ENCODE measurements at regions not wholly inside any gene's neighbourhood (a gene's known extent, or its start where the extent isn't known, plus 50 kb on each side); places are given as distances from the start of the nearest gene placed in this dataset.

DNA sequence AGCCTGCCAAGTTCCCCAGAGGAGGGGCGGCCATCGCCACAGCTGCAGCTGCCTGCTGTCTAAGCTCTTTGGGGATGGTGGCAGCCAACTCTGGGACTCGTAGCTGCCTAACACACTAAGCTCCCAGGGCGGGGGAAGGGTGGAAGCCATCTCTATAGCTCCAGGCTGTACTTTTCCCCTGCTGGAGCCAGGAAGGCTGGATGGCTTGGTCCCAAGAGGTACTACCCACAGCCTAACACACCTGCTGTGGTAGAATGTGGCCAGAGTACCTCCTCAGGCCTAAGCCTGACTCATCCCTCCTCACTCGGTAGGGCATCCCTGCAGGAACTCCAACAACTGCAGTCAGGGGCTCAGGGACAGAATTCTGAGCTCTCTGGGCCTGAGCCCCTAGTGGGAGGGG lies 151.7 kb upstream of the TAC1 start:
- ATAC-seq (peak; percentile 48), DNase-seq (ENCODE audit: low spot score) (peak; percentile 6)
- Histone ChIP-seq H3K4me3 (no peak overlapping the region), H4K20me1 (replicated peaks; ENCODE audit: insufficient read depth) (no peaks in the 10 kb centered on the region), H3K27me3 (ENCODE audit: insufficient read depth) (no peaks in the 10 kb centered on the region), H2AFZ (no peak overlapping the region; the same call in 1 of the 2 replicates), H3K4me1 (ENCODE audit: insufficient read depth) (peaks cover 3% of the 10 kb centered on the region; the same call in 1 of the 2 replicates), H3K4me2 (no peak overlapping the region), H3F3A (replicated peaks; ENCODE audit: low read depth) (no peaks in the 10 kb centered on the region), H3K27ac (ENCODE audit: low read depth) (no peak overlapping the region), H3K36me3 (ENCODE audit: insufficient read depth) (no peaks in the 10 kb centered on the region), H3K9me2 (ENCODE audit: insufficient read depth) (no peaks in the 10 kb centered on the region), H3K79me2 (replicated peaks; ENCODE audit: insufficient read depth) (no peaks in the 10 kb centered on the region)
- H3K4me3 Mint-ChIP-seq, result no peak overlapping the region
- H3K27ac Mint-ChIP-seq, result no peak overlapping the region
- peaks cover 1% of the 10 kb centered on the region for H3K27me3 Mint-ChIP-seq (ENCODE audit: insufficient read depth, low read depth, poor library complexity)
- TF ChIP-seq CREB1 (CRISPR knock-in tag; IDR thresholded peaks at IDR 0.05; ENCODE audit: low read depth) (no peak), ZNF114 (CRISPR knock-in tag; IDR thresholded peaks at IDR 0.05) (no peak), ZNF331 (CRISPR knock-in tag; IDR thresholded peaks at IDR 0.05; ENCODE audit: low read depth) (no peak), STAT1 (IDR thresholded peaks at IDR 0.05; ENCODE audit: unreplicated experiment) (no peak), EZH2 (IDR thresholded peaks at IDR 0.05; ENCODE audit: low read depth, unreplicated experiment) (no peak), POLR2AphosphoS5 (IDR thresholded peaks at IDR 0.05; ENCODE audit: low read depth) (no peak)
- TF ChIP-seq, protein P1, sequence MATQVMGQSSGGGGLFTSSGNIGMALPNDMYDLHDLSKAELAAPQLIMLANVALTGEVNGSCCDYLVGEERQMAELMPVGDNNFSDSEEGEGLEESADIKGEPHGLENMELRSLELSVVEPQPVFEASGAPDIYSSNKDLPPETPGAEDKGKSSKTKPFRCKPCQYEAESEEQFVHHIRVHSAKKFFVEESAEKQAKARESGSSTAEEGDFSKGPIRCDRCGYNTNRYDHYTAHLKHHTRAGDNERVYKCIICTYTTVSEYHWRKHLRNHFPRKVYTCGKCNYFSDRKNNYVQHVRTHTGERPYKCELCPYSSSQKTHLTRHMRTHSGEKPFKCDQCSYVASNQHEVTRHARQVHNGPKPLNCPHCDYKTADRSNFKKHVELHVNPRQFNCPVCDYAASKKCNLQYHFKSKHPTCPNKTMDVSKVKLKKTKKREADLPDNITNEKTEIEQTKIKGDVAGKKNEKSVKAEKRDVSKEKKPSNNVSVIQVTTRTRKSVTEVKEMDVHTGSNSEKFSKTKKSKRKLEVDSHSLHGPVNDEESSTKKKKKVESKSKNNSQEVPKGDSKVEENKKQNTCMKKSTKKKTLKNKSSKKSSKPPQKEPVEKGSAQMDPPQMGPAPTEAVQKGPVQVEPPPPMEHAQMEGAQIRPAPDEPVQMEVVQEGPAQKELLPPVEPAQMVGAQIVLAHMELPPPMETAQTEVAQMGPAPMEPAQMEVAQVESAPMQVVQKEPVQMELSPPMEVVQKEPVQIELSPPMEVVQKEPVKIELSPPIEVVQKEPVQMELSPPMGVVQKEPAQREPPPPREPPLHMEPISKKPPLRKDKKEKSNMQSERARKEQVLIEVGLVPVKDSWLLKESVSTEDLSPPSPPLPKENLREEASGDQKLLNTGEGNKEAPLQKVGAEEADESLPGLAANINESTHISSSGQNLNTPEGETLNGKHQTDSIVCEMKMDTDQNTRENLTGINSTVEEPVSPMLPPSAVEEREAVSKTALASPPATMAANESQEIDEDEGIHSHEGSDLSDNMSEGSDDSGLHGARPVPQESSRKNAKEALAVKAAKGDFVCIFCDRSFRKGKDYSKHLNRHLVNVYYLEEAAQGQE (IDR thresholded peaks at IDR 0.05; ENCODE audit: unreplicated experiment), result no peak
- TF ChIP-seq, protein P2, sequence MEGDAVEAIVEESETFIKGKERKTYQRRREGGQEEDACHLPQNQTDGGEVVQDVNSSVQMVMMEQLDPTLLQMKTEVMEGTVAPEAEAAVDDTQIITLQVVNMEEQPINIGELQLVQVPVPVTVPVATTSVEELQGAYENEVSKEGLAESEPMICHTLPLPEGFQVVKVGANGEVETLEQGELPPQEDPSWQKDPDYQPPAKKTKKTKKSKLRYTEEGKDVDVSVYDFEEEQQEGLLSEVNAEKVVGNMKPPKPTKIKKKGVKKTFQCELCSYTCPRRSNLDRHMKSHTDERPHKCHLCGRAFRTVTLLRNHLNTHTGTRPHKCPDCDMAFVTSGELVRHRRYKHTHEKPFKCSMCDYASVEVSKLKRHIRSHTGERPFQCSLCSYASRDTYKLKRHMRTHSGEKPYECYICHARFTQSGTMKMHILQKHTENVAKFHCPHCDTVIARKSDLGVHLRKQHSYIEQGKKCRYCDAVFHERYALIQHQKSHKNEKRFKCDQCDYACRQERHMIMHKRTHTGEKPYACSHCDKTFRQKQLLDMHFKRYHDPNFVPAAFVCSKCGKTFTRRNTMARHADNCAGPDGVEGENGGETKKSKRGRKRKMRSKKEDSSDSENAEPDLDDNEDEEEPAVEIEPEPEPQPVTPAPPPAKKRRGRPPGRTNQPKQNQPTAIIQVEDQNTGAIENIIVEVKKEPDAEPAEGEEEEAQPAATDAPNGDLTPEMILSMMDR (conservative IDR thresholded peaks at IDR 0.05; ENCODE audit: low read depth in 2 of 2), result no peak
- TF ChIP-seq, protein P3, sequence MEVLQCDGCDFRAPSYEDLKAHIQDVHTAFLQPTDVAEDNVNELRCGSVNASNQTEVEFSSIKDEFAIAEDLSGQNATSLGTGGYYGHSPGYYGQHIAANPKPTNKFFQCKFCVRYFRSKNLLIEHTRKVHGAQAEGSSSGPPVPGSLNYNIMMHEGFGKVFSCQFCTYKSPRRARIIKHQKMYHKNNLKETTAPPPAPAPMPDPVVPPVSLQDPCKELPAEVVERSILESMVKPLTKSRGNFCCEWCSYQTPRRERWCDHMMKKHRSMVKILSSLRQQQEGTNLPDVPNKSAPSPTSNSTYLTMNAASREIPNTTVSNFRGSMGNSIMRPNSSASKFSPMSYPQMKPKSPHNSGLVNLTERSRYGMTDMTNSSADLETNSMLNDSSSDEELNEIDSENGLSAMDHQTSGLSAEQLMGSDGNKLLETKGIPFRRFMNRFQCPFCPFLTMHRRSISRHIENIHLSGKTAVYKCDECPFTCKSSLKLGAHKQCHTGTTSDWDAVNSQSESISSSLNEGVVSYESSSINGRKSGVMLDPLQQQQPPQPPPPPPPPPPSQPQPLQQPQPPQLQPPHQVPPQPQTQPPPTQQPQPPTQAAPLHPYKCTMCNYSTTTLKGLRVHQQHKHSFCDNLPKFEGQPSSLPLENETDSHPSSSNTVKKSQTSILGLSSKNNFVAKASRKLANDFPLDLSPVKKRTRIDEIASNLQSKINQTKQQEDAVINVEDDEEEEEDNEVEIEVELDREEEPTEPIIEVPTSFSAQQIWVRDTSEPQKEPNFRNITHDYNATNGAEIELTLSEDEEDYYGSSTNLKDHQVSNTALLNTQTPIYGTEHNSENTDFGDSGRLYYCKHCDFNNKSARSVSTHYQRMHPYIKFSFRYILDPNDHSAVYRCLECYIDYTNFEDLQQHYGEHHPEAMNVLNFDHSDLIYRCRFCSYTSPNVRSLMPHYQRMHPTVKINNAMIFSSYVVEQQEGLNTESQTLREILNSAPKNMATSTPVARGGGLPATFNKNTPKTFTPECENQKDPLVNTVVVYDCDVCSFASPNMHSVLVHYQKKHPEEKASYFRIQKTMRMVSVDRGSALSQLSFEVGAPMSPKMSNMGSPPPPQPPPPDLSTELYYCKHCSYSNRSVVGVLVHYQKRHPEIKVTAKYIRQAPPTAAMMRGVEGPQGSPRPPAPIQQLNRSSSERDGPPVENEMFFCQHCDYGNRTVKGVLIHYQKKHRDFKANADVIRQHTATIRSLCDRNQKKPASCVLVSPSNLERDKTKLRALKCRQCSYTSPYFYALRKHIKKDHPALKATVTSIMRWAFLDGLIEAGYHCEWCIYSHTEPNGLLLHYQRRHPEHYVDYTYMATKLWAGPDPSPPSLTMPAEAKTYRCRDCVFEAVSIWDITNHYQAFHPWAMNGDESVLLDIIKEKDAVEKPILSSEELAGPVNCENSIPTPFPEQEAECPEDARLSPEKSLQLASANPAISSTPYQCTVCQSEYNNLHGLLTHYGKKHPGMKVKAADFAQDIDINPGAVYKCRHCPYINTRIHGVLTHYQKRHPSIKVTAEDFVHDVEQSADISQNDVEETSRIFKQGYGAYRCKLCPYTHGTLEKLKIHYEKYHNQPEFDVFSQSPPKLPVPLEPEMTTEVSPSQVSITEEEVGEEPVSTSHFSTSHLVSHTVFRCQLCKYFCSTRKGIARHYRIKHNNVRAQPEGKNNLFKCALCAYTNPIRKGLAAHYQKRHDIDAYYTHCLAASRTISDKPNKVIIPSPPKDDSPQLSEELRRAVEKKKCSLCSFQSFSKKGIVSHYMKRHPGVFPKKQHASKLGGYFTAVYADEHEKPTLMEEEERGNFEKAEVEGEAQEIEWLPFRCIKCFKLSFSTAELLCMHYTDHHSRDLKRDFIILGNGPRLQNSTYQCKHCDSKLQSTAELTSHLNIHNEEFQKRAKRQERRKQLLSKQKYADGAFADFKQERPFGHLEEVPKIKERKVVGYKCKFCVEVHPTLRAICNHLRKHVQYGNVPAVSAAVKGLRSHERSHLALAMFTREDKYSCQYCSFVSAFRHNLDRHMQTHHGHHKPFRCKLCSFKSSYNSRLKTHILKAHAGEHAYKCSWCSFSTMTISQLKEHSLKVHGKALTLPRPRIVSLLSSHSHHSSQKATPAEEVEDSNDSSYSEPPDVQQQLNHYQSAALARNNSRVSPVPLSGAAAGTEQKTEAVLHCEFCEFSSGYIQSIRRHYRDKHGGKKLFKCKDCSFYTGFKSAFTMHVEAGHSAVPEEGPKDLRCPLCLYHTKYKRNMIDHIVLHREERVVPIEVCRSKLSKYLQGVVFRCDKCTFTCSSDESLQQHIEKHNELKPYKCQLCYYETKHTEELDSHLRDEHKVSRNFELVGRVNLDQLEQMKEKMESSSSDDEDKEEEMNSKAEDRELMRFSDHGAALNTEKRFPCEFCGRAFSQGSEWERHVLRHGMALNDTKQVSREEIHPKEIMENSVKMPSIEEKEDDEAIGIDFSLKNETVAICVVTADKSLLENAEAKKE (CRISPR knock-in tag; IDR thresholded peaks at IDR 0.05), result no peak
- H3K4me1 Mint-ChIP-seq, result peaks cover 10% of the 10 kb centered on the region; the same call in 2 of the 3 replicates
- H3K36me3 Mint-ChIP-seq (ENCODE audit: low read depth), result no peaks in the 10 kb centered on the region
- H3K9me3 Mint-ChIP-seq, result no peaks in the 10 kb centered on the region; the same call in 2 of the 3 replicates

Data from GM23338 (cell line).